H1 (cell line): ENCODE measurements at regions not wholly inside any gene's neighbourhood (a gene's known extent, or its start where the extent isn't known, plus 50 kb on each side); places are given as distances from the start of the nearest gene placed in this dataset.

Experiments
- CHD7 ChIP-seq: fragments of 300-600 bp; sonication (generic); IDR thresholded peaks from 2 replicates; pipeline ENCODE4 v1.7.1; 2012; ENCODE audit warnings: low read length, moderate library complexity, mild to moderate bottlenecking, inconsistent platforms; ENCODE audit not compliant: insufficient replicate concordance
- JUN ChIP-seq: IDR thresholded peaks from 2 replicates; pipeline ENCODE4 v1.6.1; 2011; ENCODE audit warnings: low read depth, mild to moderate bottlenecking, improper control_type of control experiment, low read length

DNA sequence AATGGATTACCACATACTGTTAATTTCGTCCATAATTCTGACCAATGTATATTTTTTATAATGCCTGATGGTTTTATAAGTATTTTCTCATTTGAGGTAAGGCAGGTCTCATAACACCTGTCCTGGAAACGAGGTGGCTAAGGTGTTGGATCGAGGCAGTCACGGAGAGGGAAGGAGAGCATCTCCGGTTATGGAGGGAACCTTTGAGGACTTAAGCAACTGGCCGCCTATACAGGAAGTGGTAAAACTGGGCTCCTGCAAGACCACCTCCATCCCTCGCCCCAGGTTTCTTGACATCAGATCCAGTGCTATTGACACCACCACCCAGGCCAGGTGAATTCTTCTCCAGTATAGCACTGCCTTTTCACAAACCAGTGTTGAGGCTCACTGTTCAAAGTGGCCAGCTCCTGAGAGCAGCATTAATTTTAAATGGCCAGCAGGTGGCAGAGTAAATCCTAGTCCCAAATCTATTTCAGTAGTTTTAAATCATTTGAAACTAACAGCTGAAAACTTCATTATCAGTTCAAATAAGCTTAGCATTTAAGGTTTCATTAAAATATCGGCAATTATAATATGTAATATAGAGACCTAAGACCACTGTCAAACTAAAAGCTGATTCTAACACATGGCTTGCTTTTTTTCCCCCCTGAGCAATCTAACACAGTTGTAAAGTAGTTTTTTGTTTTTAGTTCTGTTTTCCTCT, 100.8 kb downstream of the PPM1A start (continued):
- TF ChIP-seq CHD7 (peak; percentile 64), JUN (no peak)
